ENCODE measurements at regions not wholly inside any gene's neighbourhood (a gene's known extent, or its start where the extent isn't known, plus 50 kb on each side); places are given as distances from the start of the nearest gene placed in this dataset.

- H3K4me1 Mint-ChIP-seq = peaks cover 1% of the 10 kb centered on the region
- peaks cover 13% of the 10 kb centered on the region for H3K27me3 Mint-ChIP-seq
- H3K36me3 Mint-ChIP-seq = peaks cover 2% of the 10 kb centered on the region
- H3K9me3 Mint-ChIP-seq = peaks cover 4% of the 10 kb centered on the region
- no peak overlapping the region for H3K27ac Mint-ChIP-seq
- no peak overlapping the region for H3K4me3 Mint-ChIP-seq
Observed at GRCh38 chr15:95279277-95280019, 1048.1 kb downstream of the MCTP2 start.

GRCh38 chr15:95280711-95281110, 1049.3 kb downstream of the MCTP2 start:
- H3K36me3 Mint-ChIP-seq = no peaks in the 10 kb centered on the region
- H3K4me3 Mint-ChIP-seq = no peak overlapping the region
- H3K4me1 Mint-ChIP-seq = peaks cover 13% of the 10 kb centered on the region
- peaks cover 11% of the 10 kb centered on the region for H3K27me3 Mint-ChIP-seq
- H3K9me3 Mint-ChIP-seq = no peaks in the 10 kb centered on the region
- H3K27ac Mint-ChIP-seq = no peak overlapping the region

GRCh38 chr15:95281470-95281869, 1049.0 kb upstream of the NR2F2 start:
- Mint-ChIP-seq H3K27me3 (peaks cover 13% of the 10 kb centered on the region), H3K36me3 (no peaks in the 10 kb centered on the region), H3K4me1 (peaks cover 13% of the 10 kb centered on the region), H3K27ac (no peak overlapping the region), H3K9me3 (no peaks in the 10 kb centered on the region), H3K4me3 (no peak overlapping the region)

- Mint-ChIP-seq H3K4me1 (peaks cover 13% of the 10 kb centered on the region), H3K27ac (no peak overlapping the region), H3K27me3 (peaks cover 16% of the 10 kb centered on the region)
Observed at GRCh38 chr15:95284492-95284891, 1046.0 kb upstream of the NR2F2 start.

GRCh38 chr15:95284933-95285421, 1045.5 kb upstream of the NR2F2 start:
- Mint-ChIP-seq H3K27ac (no peak overlapping the region), H3K27me3 (peaks cover 14% of the 10 kb centered on the region), H3K9me3 (no peaks in the 10 kb centered on the region), H3K36me3 (no peaks in the 10 kb centered on the region), H3K4me3 (no peak overlapping the region), H3K4me1 (peaks cover 13% of the 10 kb centered on the region)

More at GRCh38 chr15:95284492-95284891, 1046.0 kb upstream of the NR2F2 start:
- H3K9me3 Mint-ChIP-seq = no peaks in the 10 kb centered on the region
- H3K4me3 Mint-ChIP-seq = no peak overlapping the region
- no peaks in the 10 kb centered on the region for H3K36me3 Mint-ChIP-seq

GRCh38 chr15:95286352-95286880, 1044.1 kb upstream of the NR2F2 start:
- Mint-ChIP-seq H3K27ac (no peak overlapping the region), H3K4me1 (peaks cover 13% of the 10 kb centered on the region), H3K9me3 (no peaks in the 10 kb centered on the region)

GRCh38 chr15:95287720-95288103, 1042.8 kb upstream of the NR2F2 start:
- H3K4me3 Mint-ChIP-seq = no peak overlapping the region
- H3K4me1 Mint-ChIP-seq = peaks cover 13% of the 10 kb centered on the region
- no peaks in the 10 kb centered on the region for H3K9me3 Mint-ChIP-seq
- H3K27me3 Mint-ChIP-seq = peaks cover 24% of the 10 kb centered on the region
- H3K27ac Mint-ChIP-seq = no peak overlapping the region
- no peaks in the 10 kb centered on the region for H3K36me3 Mint-ChIP-seq

More at GRCh38 chr15:95286352-95286880, 1044.1 kb upstream of the NR2F2 start:
- Mint-ChIP-seq H3K4me3 (no peak overlapping the region), H3K36me3 (no peaks in the 10 kb centered on the region), H3K27me3 (peaks cover 16% of the 10 kb centered on the region)

GRCh38 chr15:95288626-95289025, 1041.9 kb upstream of the NR2F2 start:
- no peak overlapping the region for H3K27ac Mint-ChIP-seq
- peaks cover 13% of the 10 kb centered on the region for H3K4me1 Mint-ChIP-seq
- H3K9me3 Mint-ChIP-seq = no peaks in the 10 kb centered on the region
- no peak overlapping the region for H3K4me3 Mint-ChIP-seq
- H3K36me3 Mint-ChIP-seq = no peaks in the 10 kb centered on the region
- peaks cover 24% of the 10 kb centered on the region for H3K27me3 Mint-ChIP-seq

- Mint-ChIP-seq H3K36me3 (no peaks in the 10 kb centered on the region), H3K4me1 (peaks cover 3% of the 10 kb centered on the region), H3K9me3 (no peaks in the 10 kb centered on the region), H3K4me3 (no peak overlapping the region), H3K27ac (no peak overlapping the region), H3K27me3 (peaks cover 31% of the 10 kb centered on the region)
Observed at GRCh38 chr15:95290176-95290974, 1040.1 kb upstream of the NR2F2 start.

- no peak overlapping the region for H3K4me3 Mint-ChIP-seq
- no peaks in the 10 kb centered on the region for H3K9me3 Mint-ChIP-seq
- peaks cover 41% of the 10 kb centered on the region for H3K27me3 Mint-ChIP-seq
- no peaks in the 10 kb centered on the region for H3K4me1 Mint-ChIP-seq
- no peaks in the 10 kb centered on the region for H3K36me3 Mint-ChIP-seq
- H3K27ac Mint-ChIP-seq = no peak overlapping the region
Observed at GRCh38 chr15:95291898-95292472, 1038.5 kb upstream of the NR2F2 start.

- Mint-ChIP-seq H3K4me1 (no peaks in the 10 kb centered on the region), H3K36me3 (no peaks in the 10 kb centered on the region), H3K27ac (no peak overlapping the region), H3K9me3 (no peaks in the 10 kb centered on the region), H3K4me3 (no peak overlapping the region), H3K27me3 (peaks cover 41% of the 10 kb centered on the region)
Observed at GRCh38 chr15:95292785-95293450, 1037.6 kb upstream of the NR2F2 start.

GRCh38 chr15:95293456-95294031, 1037.0 kb upstream of the NR2F2 start:
- H3K4me1 Mint-ChIP-seq = peaks cover 2% of the 10 kb centered on the region
- H3K9me3 Mint-ChIP-seq = no peaks in the 10 kb centered on the region
- H3K36me3 Mint-ChIP-seq = no peaks in the 10 kb centered on the region
- no peak overlapping the region for H3K27ac Mint-ChIP-seq
- peaks cover 40% of the 10 kb centered on the region for H3K27me3 Mint-ChIP-seq
- H3K4me3 Mint-ChIP-seq = no peak overlapping the region

GRCh38 chr15:95295363-95295762, 1035.1 kb upstream of the NR2F2 start:
- no peaks in the 10 kb centered on the region for H3K36me3 Mint-ChIP-seq
- no peaks in the 10 kb centered on the region for H3K9me3 Mint-ChIP-seq

GRCh38 chr15:95295896-95296625, 1034.4 kb upstream of the NR2F2 start:
- Mint-ChIP-seq H3K27ac (no peak overlapping the region), H3K4me1 (peaks cover 6% of the 10 kb centered on the region), H3K4me3 (no peak overlapping the region), H3K27me3 (peaks cover 42% of the 10 kb centered on the region), H3K36me3 (no peaks in the 10 kb centered on the region), H3K9me3 (no peaks in the 10 kb centered on the region)

More at GRCh38 chr15:95295363-95295762, 1035.1 kb upstream of the NR2F2 start:
- peaks cover 39% of the 10 kb centered on the region for H3K27me3 Mint-ChIP-seq
- H3K27ac Mint-ChIP-seq = no peak overlapping the region
- H3K4me1 Mint-ChIP-seq = peaks cover 6% of the 10 kb centered on the region
- H3K4me3 Mint-ChIP-seq = no peak overlapping the region
